Naive thymus-derived CD4-positive, alpha-beta T cell (primary cell): ENCODE measurements at regions not wholly inside any gene's neighbourhood (a gene's known extent, or its start where the extent isn't known, plus 50 kb on each side); places are given as distances from the start of the nearest gene placed in this dataset.

ENCODE experiments used
- ATAC-seq: fragments of 150-1000 bp; cut with Tn5 transposase; 2 replicates; pipeline ENCODE4 v1.10.0; 2021; ENCODE audit warnings: mild to moderate bottlenecking, moderate library complexity
- CTCF ChIA-PET: fragments of 350-600 bp; sonication (Branson Sonifier 250); formaldehyde crosslinking; loops from one replicate; lab custom pipeline; 2021; ENCODE audit warnings: antibody characterized with exemption; lab: Charles Lee
- POLR2A ChIA-PET: fragments of 350-600 bp; sonication (Branson Sonifier 250); formaldehyde crosslinking; loops from one replicate; lab custom pipeline; 2021; ENCODE audit warnings: antibody characterized with exemption, inconsistent platforms; lab: Charles Lee
- DNase-seq, 9 donors: peaks; one replicate each; pipeline versions ENCODE4 v3.0.0 to v3.0.0-alpha.2; 2020 to 2022; ENCODE audit warnings: mixed read lengths in 1 of 9
- H3K27ac ChIP-seq: one replicate; pipeline ENCODE4 v1.7.0; 2013; ENCODE audit warnings: mild to moderate bottlenecking, low read depth, low read length, moderate library complexity
- H3K27me3 ChIP-seq, 2 donors: one replicate each; pipeline ENCODE4 v1.7.0; 2013; ENCODE audit warnings: low read length in 2 of 2, mild to moderate bottlenecking in 2 of 2, moderate library complexity in 2 of 2; ENCODE audit not compliant: control insufficient read depth in 2 of 2, insufficient read depth in 2 of 2
- H3K36me3 ChIP-seq, 3 experiments: 1 replicate in 2 of 3; 2 replicates in 1 of 3; pipeline ENCODE4 v1.7.0; 2013; ENCODE audit warnings: low read length in 3 of 3, mild to moderate bottlenecking in 3 of 3, moderate library complexity in 1 of 3; ENCODE audit not compliant: insufficient read depth in 3 of 3, control insufficient read depth in 2 of 3
- H3K4me1 ChIP-seq, 2 donors: one replicate each; pipeline ENCODE4 v1.7.0; 2013; ENCODE audit warnings: low read length in 2 of 2, mild to moderate bottlenecking in 2 of 2, moderate library complexity in 1 of 2; ENCODE audit not compliant: control insufficient read depth in 2 of 2, insufficient read depth in 2 of 2
- H3K4me3 ChIP-seq: 2 replicates; pipeline ENCODE4 v1.7.0; 2013; ENCODE audit warnings: mild to moderate bottlenecking, low read length
- H3K9me3 ChIP-seq, 3 experiments: 1 replicate in 2 of 3; 2 replicates in 1 of 3; pipeline ENCODE4 v1.7.0; 2013; ENCODE audit warnings: low read length in 3 of 3; ENCODE audit not compliant: control insufficient read depth in 2 of 3
- H3K27ac Mint-ChIP-seq, 9 donors: one replicate each; pipeline ENCODE4 v1.8.0; 2020 to 2022; ENCODE audit warnings: mixed read lengths in 9 of 9, mild to moderate bottlenecking in 8 of 9, moderate library complexity in 5 of 9, inconsistent platforms in 2 of 9
- H3K27me3 Mint-ChIP-seq, 5 donors: one replicate each; pipeline ENCODE4 v1.8.0; 2021 to 2022; ENCODE audit warnings: mixed read lengths in 5 of 5, mild to moderate bottlenecking in 1 of 5
- H3K36me3 Mint-ChIP-seq, 5 donors: one replicate each; pipeline ENCODE4 v1.8.0; 2020 to 2022; ENCODE audit warnings: mixed read lengths in 5 of 5, mild to moderate bottlenecking in 3 of 5, inconsistent platforms in 1 of 5
- H3K4me1 Mint-ChIP-seq, 7 donors: one replicate each; pipeline ENCODE4 v1.8.0; 2020 to 2022; ENCODE audit warnings: mixed read lengths in 7 of 7, mild to moderate bottlenecking in 3 of 7, inconsistent platforms in 1 of 7
- H3K4me3 Mint-ChIP-seq, 10 donors: one replicate each; pipeline ENCODE4 v1.8.0; 2020 to 2022; ENCODE audit warnings: mild to moderate bottlenecking in 10 of 10, mixed read lengths in 10 of 10, moderate library complexity in 6 of 10, inconsistent platforms in 2 of 10
- H3K9me3 Mint-ChIP-seq, 11 donors: one replicate each; pipeline ENCODE4 v1.8.0; 2020 to 2022; ENCODE audit warnings: mixed read lengths in 11 of 11, mild to moderate bottlenecking in 4 of 11, inconsistent platforms in 1 of 11, moderate library complexity in 1 of 11
- intact Hi-C, 2 donors: fragments of 100-400 bp; cut with micrococcal nuclease; formaldehyde crosslinking; loops; one replicate each; pipeline ENCODE4 v1.15.1; 2023

- ATAC-seq (no peak), DNase-seq (no peak)
- Histone ChIP-seq H3K4me3 (no peak overlapping the region), H3K9me3 (no peaks in the 10 kb centered on the region), H3K27ac (no peak overlapping the region), H3K27me3 (no peaks in the 10 kb centered on the region), H3K36me3 (no peaks in the 10 kb centered on the region), H3K4me1 (no peaks in the 10 kb centered on the region)
- Mint-ChIP-seq H3K4me1 (no peaks in the 10 kb centered on the region), H3K27ac (no peak overlapping the region), H3K36me3 (no peaks in the 10 kb centered on the region), H3K27me3 (peaks cover 0 to 12% (median 8%) of the 10 kb centered on the region in 5 donors), H3K9me3 (peaks cover 0 to 7% (median 4%) of the 10 kb centered on the region in 11 donors), H3K4me3 (no peak overlapping the region)
- ChIA-PET CTCF (no interaction called here), POLR2A (no interaction called here)
- intact Hi-C loops, result no loop called here
Observed at GRCh38 chr2:66080127-66080526, 354.8 kb upstream of the MEIS1 start.

GRCh38 chr2:66073172-66073571 lies 361.8 kb upstream of the MEIS1 start:
- ATAC-seq, result no peak
- H3K4me3 ChIP-seq, result no peak overlapping the region
- CTCF ChIA-PET, result no interaction called here

GRCh38 chr2:66070721-66071602 lies 364.0 kb upstream of the MEIS1 start:
- no peaks in the 10 kb centered on the region for H3K36me3 Mint-ChIP-seq
- DNase-seq, result no peak
- no peaks in the 10 kb centered on the region for H3K9me3 ChIP-seq
- ChIA-PET POLR2A (no interaction called here), CTCF (no interaction called here)
- intact Hi-C loops, result no loop called here
- no peak overlapping the region for H3K27ac Mint-ChIP-seq
- H3K4me3 ChIP-seq, result no peak overlapping the region
- H3K4me1 Mint-ChIP-seq, result no peaks in the 10 kb centered on the region
- no peak overlapping the region for H3K4me3 Mint-ChIP-seq
- no peaks in the 10 kb centered on the region for H3K36me3 ChIP-seq
- no peaks in the 10 kb centered on the region for H3K27me3 ChIP-seq
- H3K4me1 ChIP-seq, result no peaks in the 10 kb centered on the region
- H3K27me3 Mint-ChIP-seq, result peaks cover 0 to 2% (median 0%) of the 10 kb centered on the region in 5 donors
- H3K9me3 Mint-ChIP-seq, result peaks cover 0 to 7% (median 0%) of the 10 kb centered on the region in 11 donors
- no peak overlapping the region for H3K27ac ChIP-seq
- ATAC-seq, result no peak

More at GRCh38 chr2:66073172-66073571, 361.8 kb upstream of the MEIS1 start:
- no peak for DNase-seq
- POLR2A ChIA-PET, result no interaction called here
- H3K27me3 Mint-ChIP-seq, result peaks cover 0 to 2% (median 0%) of the 10 kb centered on the region in 5 donors
- no peaks in the 10 kb centered on the region for H3K36me3 Mint-ChIP-seq
- no peak overlapping the region for H3K27ac Mint-ChIP-seq
- intact Hi-C loops, result no loop called here
- H3K9me3 Mint-ChIP-seq, result peaks cover 0 to 7% (median 0%) of the 10 kb centered on the region in 11 donors
- Histone ChIP-seq H3K36me3 (no peaks in the 10 kb centered on the region), H3K27ac (no peak overlapping the region), H3K27me3 (no peaks in the 10 kb centered on the region), H3K9me3 (no peaks in the 10 kb centered on the region), H3K4me1 (no peaks in the 10 kb centered on the region)
- no peak overlapping the region for H3K4me3 Mint-ChIP-seq
- H3K4me1 Mint-ChIP-seq, result no peaks in the 10 kb centered on the region

- POLR2A ChIA-PET, result no interaction called here
- Mint-ChIP-seq H3K4me3 (no peak overlapping the region), H3K27ac (no peak overlapping the region)
Observed at GRCh38 chr2:66069937-66070720, 364.8 kb upstream of the MEIS1 start.

GRCh38 chr2:66066032-66066431 lies 368.9 kb upstream of the MEIS1 start:
- DNase-seq, result no peak
- Histone ChIP-seq H3K27me3 (no peaks in the 10 kb centered on the region), H3K4me1 (no peaks in the 10 kb centered on the region), H3K36me3 (no peaks in the 10 kb centered on the region), H3K4me3 (no peak overlapping the region), H3K9me3 (no peaks in the 10 kb centered on the region), H3K27ac (no peak overlapping the region)
- ChIA-PET CTCF (no interaction called here), POLR2A (no interaction called here)
- no peak for ATAC-seq
- Mint-ChIP-seq H3K4me1 (no peaks in the 10 kb centered on the region), H3K27ac (no peak overlapping the region), H3K9me3 (peaks cover 0 to 3% (median 0%) of the 10 kb centered on the region in 11 donors), H3K36me3 (no peaks in the 10 kb centered on the region), H3K27me3 (peaks cover 0 to 11% (median 0%) of the 10 kb centered on the region in 5 donors), H3K4me3 (no peak overlapping the region)
- intact Hi-C loops, result no loop called here

More at GRCh38 chr2:66069937-66070720, 364.8 kb upstream of the MEIS1 start:
- ATAC-seq, result no peak
- Histone ChIP-seq H3K9me3 (no peaks in the 10 kb centered on the region), H3K36me3 (no peaks in the 10 kb centered on the region), H3K27me3 (no peaks in the 10 kb centered on the region), H3K4me1 (no peaks in the 10 kb centered on the region), H3K4me3 (no peak overlapping the region), H3K27ac (no peak overlapping the region)
- intact Hi-C loops, result no loop called here
- Mint-ChIP-seq H3K4me1 (no peaks in the 10 kb centered on the region), H3K36me3 (no peaks in the 10 kb centered on the region), H3K9me3 (peaks cover 0 to 7% (median 0%) of the 10 kb centered on the region in 11 donors), H3K27me3 (peaks cover 0 to 2% (median 0%) of the 10 kb centered on the region in 5 donors)
- no peak for DNase-seq
- CTCF ChIA-PET, result no interaction called here

- Histone ChIP-seq H3K4me1 (no peaks in the 10 kb centered on the region), H3K4me3 (no peak overlapping the region), H3K27me3 (no peaks in the 10 kb centered on the region), H3K9me3 (no peaks in the 10 kb centered on the region), H3K36me3 (no peaks in the 10 kb centered on the region), H3K27ac (no peak overlapping the region)
- intact Hi-C loops, result no loop called here
- ChIA-PET POLR2A (no interaction called here), CTCF (no interaction called here)
- H3K36me3 Mint-ChIP-seq, result no peaks in the 10 kb centered on the region
- H3K9me3 Mint-ChIP-seq, result peaks cover 0 to 8% (median 0%) of the 10 kb centered on the region in 11 donors
- H3K27ac Mint-ChIP-seq, result no peak overlapping the region
- H3K4me1 Mint-ChIP-seq, result no peaks in the 10 kb centered on the region
- ATAC-seq, result no peak
- peaks cover 0 to 15% (median 3%) of the 10 kb centered on the region in 5 donors for H3K27me3 Mint-ChIP-seq
- H3K4me3 Mint-ChIP-seq, result no peak overlapping the region
- DNase-seq, result no peak
Observed at GRCh38 chr2:66059332-66059731, 375.6 kb upstream of the MEIS1 start.
